ENCODE measurements at regions not wholly inside any gene's neighbourhood (a gene's known extent, or its start where the extent isn't known, plus 50 kb on each side); places are given as distances from the start of the nearest gene placed in this dataset.
A peak's percentile ranks its signal among the peaks of the same experiment; 100 is the strongest.
"Not testable (repeated sequence)": the region's sequence is repeated elsewhere in the genome, so short reads cannot be mapped to it uniquely, and the experiment has no call there.

DNA sequence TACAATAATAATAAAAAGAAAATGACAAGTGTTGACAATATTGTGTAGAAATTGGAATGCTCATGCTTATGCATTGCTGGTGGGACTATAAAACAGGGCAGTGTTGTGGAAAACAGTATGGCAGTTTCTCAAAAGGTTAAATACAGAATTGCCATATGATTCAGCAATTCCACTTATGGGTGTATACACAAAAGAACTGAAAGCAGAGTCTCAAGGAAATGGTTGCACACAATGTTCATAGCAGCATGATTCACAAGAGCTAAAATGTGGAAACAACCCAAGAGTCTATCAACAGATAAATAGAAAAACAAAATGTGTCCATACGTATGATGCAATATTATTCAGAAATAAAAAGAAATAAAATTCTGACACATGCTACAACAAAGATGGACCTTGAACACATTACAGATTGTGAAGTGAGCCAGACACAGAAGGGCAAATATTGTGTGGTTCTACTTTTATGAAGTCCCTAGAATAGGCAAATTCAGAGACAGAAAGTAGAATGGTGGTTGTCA is 64.8 kb upstream of the GRM8 start:
- Histone ChIP-seq H3K27ac (ENCODE audit: low read depth, low read length) (peak overlapping the region; percentile 50), H3K4me1 (ENCODE audit: control insufficient read depth, insufficient read depth, low read length, unreplicated experiment) (no peaks in the 10 kb centered on the region), H3K4me3 (ENCODE audit: low read depth, low read length) (no peak overlapping the region), H3K27me3 (ENCODE audit: insufficient read depth, low read length) (peaks cover 17% of the 10 kb centered on the region; the same call in 1 of the 2 replicates), H3K79me2 (ENCODE audit: control insufficient read depth, insufficient read depth, low read length, unreplicated experiment) (no peaks in the 10 kb centered on the region), H3K36me3 (ENCODE audit: insufficient read depth, low read length) (no peaks in the 10 kb centered on the region), H2AFZ (ENCODE audit: low read length, unreplicated experiment) (no peak overlapping the region)

DNA sequence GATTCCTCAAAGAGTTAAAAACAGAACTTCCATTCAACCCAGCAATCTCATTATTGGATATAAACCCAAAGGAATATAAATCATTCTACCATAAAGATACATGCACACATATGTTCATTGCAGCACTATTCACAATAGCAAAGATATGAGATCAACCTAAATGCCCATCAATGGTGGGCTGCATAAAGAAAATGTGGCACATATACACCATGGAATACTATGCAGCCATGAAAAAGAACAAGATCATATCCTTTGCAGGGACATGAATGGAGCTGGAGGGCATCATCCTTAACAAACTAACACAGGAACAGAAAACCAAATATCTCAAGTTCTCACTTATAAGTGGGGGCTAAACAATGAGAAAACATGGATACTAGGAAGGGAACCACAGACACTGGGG is 64.1 kb upstream of the GRM8 start:
- H3K4me3 ChIP-seq (ENCODE audit: low read depth, low read length); H2AFZ ChIP-seq (ENCODE audit: low read length, unreplicated experiment); H3K36me3 ChIP-seq (ENCODE audit: insufficient read depth, low read length); H3K27ac ChIP-seq (ENCODE audit: low read depth, low read length); H3K4me1 ChIP-seq (ENCODE audit: control insufficient read depth, insufficient read depth, low read length, unreplicated experiment); H3K79me2 ChIP-seq (ENCODE audit: control insufficient read depth, insufficient read depth, low read length, unreplicated experiment): not testable (repeated sequence)
- H3K27me3 ChIP-seq (ENCODE audit: insufficient read depth, low read length) = peaks cover 12% of the 10 kb centered on the region; the same call in 1 of the 2 replicates

DNA sequence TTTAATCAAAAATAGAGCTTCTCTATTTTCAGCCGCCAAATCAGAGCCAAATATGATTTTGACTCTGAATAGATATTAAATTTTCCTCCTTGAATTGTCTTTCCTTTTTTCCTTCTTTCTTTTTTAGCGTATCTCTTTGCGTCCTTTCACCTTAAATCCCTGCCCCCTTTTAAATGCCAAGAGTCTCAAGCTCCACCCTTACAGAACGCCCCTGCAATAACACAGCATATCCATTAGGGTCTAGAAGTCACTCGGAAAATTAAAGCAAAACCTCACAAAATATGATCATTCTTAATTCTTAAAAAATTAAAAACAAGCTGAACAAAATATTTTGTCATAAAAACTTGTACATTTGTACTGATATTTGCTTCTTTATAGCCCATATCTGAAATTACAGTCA is 51.3 kb upstream of the GRM8 start:
- H3K27me3 ChIP-seq (ENCODE audit: insufficient read depth, low read length) = peaks cover 3% of the 10 kb centered on the region; the same call in 1 of the 2 replicates
- no peaks in the 10 kb centered on the region for H3K79me2 ChIP-seq (ENCODE audit: control insufficient read depth, insufficient read depth, low read length, unreplicated experiment)
- H3K4me1 ChIP-seq (ENCODE audit: control insufficient read depth, insufficient read depth, low read length, unreplicated experiment) = no peaks in the 10 kb centered on the region
- no peak overlapping the region for H3K4me3 ChIP-seq (ENCODE audit: low read depth, low read length)
- H3K36me3 ChIP-seq (ENCODE audit: insufficient read depth, low read length) = no peaks in the 10 kb centered on the region
- H3K27ac ChIP-seq (ENCODE audit: low read depth, low read length) = no peak overlapping the region
- H2AFZ ChIP-seq (ENCODE audit: low read length, unreplicated experiment) = no peak overlapping the region

DNA sequence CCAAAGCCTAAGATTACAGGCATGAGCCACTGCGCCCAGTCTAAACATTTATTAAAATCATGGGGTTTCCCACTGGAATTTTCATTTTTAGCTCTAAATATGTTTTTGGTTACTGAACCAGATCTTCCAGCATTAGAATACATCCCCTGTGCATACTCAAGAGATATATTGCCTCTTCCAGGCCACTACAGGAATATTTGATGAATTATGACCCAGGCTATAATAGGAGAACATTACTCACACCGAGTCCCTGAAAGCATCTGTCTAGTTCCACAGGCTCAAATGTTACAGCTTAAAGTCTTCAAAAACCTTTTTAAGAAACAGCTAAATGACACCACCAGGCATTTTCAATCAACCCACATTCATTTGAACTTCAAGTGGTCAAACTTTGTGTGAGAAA is 50.4 kb upstream of the GRM8 start:
- no peak overlapping the region for H3K27ac ChIP-seq (ENCODE audit: low read depth, low read length)
- no peak overlapping the region for H2AFZ ChIP-seq (ENCODE audit: low read length, unreplicated experiment)
- H3K27me3 ChIP-seq (ENCODE audit: insufficient read depth, low read length) = peaks cover 3% of the 10 kb centered on the region; the same call in 1 of the 2 replicates
- no peak overlapping the region for H3K4me3 ChIP-seq (ENCODE audit: low read depth, low read length)
- no peaks in the 10 kb centered on the region for H3K79me2 ChIP-seq (ENCODE audit: control insufficient read depth, insufficient read depth, low read length, unreplicated experiment)
- no peaks in the 10 kb centered on the region for H3K36me3 ChIP-seq (ENCODE audit: insufficient read depth, low read length)
- no peaks in the 10 kb centered on the region for H3K4me1 ChIP-seq (ENCODE audit: control insufficient read depth, insufficient read depth, low read length, unreplicated experiment)
